ENCODE measurements at regions not wholly inside any gene's neighbourhood (a gene's known extent, or its start where the extent isn't known, plus 50 kb on each side); places are given as distances from the start of the nearest gene placed in this dataset.

- Histone ChIP-seq H2AFZ (ENCODE audit: low read depth, low read length) (no peak overlapping the region), H3K27ac (ENCODE audit: insufficient read depth, low read depth, low read length) (no peak overlapping the region), H3K9ac (replicated peaks; ENCODE audit: extremely low read depth, insufficient read depth, low read length) (no peak overlapping the region), H4K20me1 (replicated peaks; ENCODE audit: control insufficient read depth, extremely low read depth, insufficient read depth, low read length) (no peaks in the 10 kb centered on the region), H3K4me1 (ENCODE audit: control insufficient read depth, extremely low read depth, insufficient read depth, low read length) (no peaks in the 10 kb centered on the region), H3K9me3 (replicated peaks; ENCODE audit: control insufficient read depth, insufficient read depth, low read length) (peaks cover 4% of the 10 kb centered on the region), H3K36me3 (ENCODE audit: control insufficient read depth in 2 of 2, extremely low read depth in 1 of 2, insufficient read depth in 2 of 2, low read length in 2 of 2) (no peaks in the 10 kb centered on the region), H3K4me2 (ENCODE audit: insufficient read depth, low read length) (no peak overlapping the region), H3K4me3 (replicated peaks in 1 of 3; ENCODE audit: insufficient read depth in 1 of 3, low read depth in 1 of 3, low read length in 3 of 3) (no peak overlapping the region), H3K27me3 (ENCODE audit: control insufficient read depth in 2 of 2, insufficient read depth in 2 of 2, low read length in 2 of 2) (no peaks in the 10 kb centered on the region), H3K9me1 (replicated peaks; ENCODE audit: control insufficient read depth, extremely low read depth, insufficient read depth, low read length) (no peaks in the 10 kb centered on the region), H3K79me2 (ENCODE audit: control insufficient read depth, insufficient read depth, low read length) (no peaks in the 10 kb centered on the region)
- dilution Hi-C loops (cut with MboI; ENCODE audit: extremely low pct_ligation_motif_present, low sequenced_read_pairs) (no loop called here), intact Hi-C loops (cut with micrococcal nuclease) (no loop called here)
- no peak for DNase-seq (ENCODE audit: low read depth, low spot score)
- BruUV-seq (replicated peaks) = no TSS peak
- POLR2A ChIA-PET = no interaction called here
- no peak for FAIRE-seq
- CTCF ChIA-PET = no interaction called here
- TF ChIP-seq MYC (IDR thresholded peaks at IDR 0.05; ENCODE audit: low read depth, low read length) = no peak
- no peak for TF ChIP-seq EZH2 (IDR thresholded peaks at IDR 0.05; ENCODE audit: borderline replicate concordance, low read depth, low read length, severe bottlenecking)
These were observed 88.3 kb upstream of the LRATD1 start for GRCh38 chr2:14544247-14544646.

GRCh38 chr2:14547830-14548229 lies 84.7 kb upstream of the LRATD1 start:
- dilution Hi-C loops (cut with MboI; ENCODE audit: extremely low pct_ligation_motif_present, low sequenced_read_pairs) (no loop called here), intact Hi-C loops (cut with micrococcal nuclease) (no loop called here)
- H3K9me1 ChIP-seq (replicated peaks; ENCODE audit: control insufficient read depth, extremely low read depth, insufficient read depth, low read length) = no peaks in the 10 kb centered on the region
- H3K4me3 ChIP-seq (replicated peaks in 1 of 3; ENCODE audit: insufficient read depth in 1 of 3, low read depth in 1 of 3, low read length in 3 of 3) = no peak overlapping the region
- no peak overlapping the region for H2AFZ ChIP-seq (ENCODE audit: low read depth, low read length)
- no peaks in the 10 kb centered on the region for H3K79me2 ChIP-seq (ENCODE audit: control insufficient read depth, insufficient read depth, low read length)
- no TSS peak for BruUV-seq (replicated peaks)
- no peaks in the 10 kb centered on the region for H3K36me3 ChIP-seq (ENCODE audit: control insufficient read depth in 2 of 2, extremely low read depth in 1 of 2, insufficient read depth in 2 of 2, low read length in 2 of 2)
- ChIA-PET POLR2A (no interaction called here), CTCF (no interaction called here)
- H3K27ac ChIP-seq (ENCODE audit: insufficient read depth, low read depth, low read length) = no peak overlapping the region
- no peaks in the 10 kb centered on the region for H3K4me1 ChIP-seq (ENCODE audit: control insufficient read depth, extremely low read depth, insufficient read depth, low read length)
- no peak overlapping the region for H3K9ac ChIP-seq (replicated peaks; ENCODE audit: extremely low read depth, insufficient read depth, low read length)
- no peaks in the 10 kb centered on the region for H3K27me3 ChIP-seq (ENCODE audit: control insufficient read depth in 2 of 2, insufficient read depth in 2 of 2, low read length in 2 of 2)
- no peaks in the 10 kb centered on the region for H4K20me1 ChIP-seq (replicated peaks; ENCODE audit: control insufficient read depth, extremely low read depth, insufficient read depth, low read length)
- DNase-seq (ENCODE audit: low read depth, low spot score) (no peak), FAIRE-seq (no peak)
- no peak overlapping the region for H3K4me2 ChIP-seq (ENCODE audit: insufficient read depth, low read length)
- TF ChIP-seq MAX (IDR thresholded peaks at IDR 0.05; ENCODE audit: insufficient read depth, insufficient read length) = no peak
- TF ChIP-seq CTCF (IDR thresholded peaks at IDR 0.05; ENCODE audit: extremely low read depth in 1 of 2, insufficient read depth in 1 of 2, low read depth in 1 of 2, low read length in 2 of 2) = no peak
- H3K9me3 ChIP-seq (replicated peaks; ENCODE audit: control insufficient read depth, insufficient read depth, low read length) = peaks cover 6% of the 10 kb centered on the region

Data from endothelial cell of umbilical vein (primary cell).